ENCODE measurements at regions not wholly inside any gene's neighbourhood (a gene's known extent, or its start where the extent isn't known, plus 50 kb on each side); places are given as distances from the start of the nearest gene placed in this dataset.

- TF ChIP-seq CTCF (IDR thresholded peaks at IDR 0.05; ENCODE audit: low read length) (no peak), EZH2phosphoT487 (IDR thresholded peaks at IDR 0.05; ENCODE audit: low read length) (no peak), EZH2 (optimal IDR thresholded peaks at IDR 0.05; ENCODE audit: low read depth, low read length) (no peak)
- H2AFZ ChIP-seq (ENCODE audit: low read length) = no peak overlapping the region
- no peaks in the 10 kb centered on the region for H3K79me2 ChIP-seq (ENCODE audit: low read length)
- no peak overlapping the region for H3K4me3 ChIP-seq (ENCODE audit: low read length)
- no peak overlapping the region for H3K9ac ChIP-seq (ENCODE audit: low read length)
- H3K4me2 ChIP-seq (ENCODE audit: low read depth, low read length) = no peak overlapping the region
- no peak overlapping the region for H3K27ac ChIP-seq (ENCODE audit: low read length)
- no peaks in the 10 kb centered on the region for H3F3A ChIP-seq (ENCODE audit: insufficient read depth, low read length)
- no peaks in the 10 kb centered on the region for H4K20me1 ChIP-seq (ENCODE audit: insufficient read depth, low read length)
- H3K9me2 ChIP-seq (replicated peaks; ENCODE audit: insufficient read depth, low read length) = no peaks in the 10 kb centered on the region
- H3K4me1 ChIP-seq (ENCODE audit: low read length) = peaks cover 12% of the 10 kb centered on the region
- no peaks in the 10 kb centered on the region for H3K27me3 ChIP-seq (replicated peaks; ENCODE audit: insufficient read depth, low read length)
- H3K36me3 ChIP-seq (replicated peaks; ENCODE audit: insufficient read depth, low read length) = no peaks in the 10 kb centered on the region
- DNase-seq = no peak
- no peaks in the 10 kb centered on the region for H3K9me3 ChIP-seq (replicated peaks; ENCODE audit: insufficient read depth, low read length)
Observed at GRCh38 chr12:100675432-100675831, 101.9 kb downstream of the GAS2L3 start.

GRCh38 chr12:100681074-100681473 is 107.6 kb downstream of the GAS2L3 start:
- H2AFZ ChIP-seq (ENCODE audit: low read length) = no peak overlapping the region
- H3F3A ChIP-seq (ENCODE audit: insufficient read depth, low read length) = no peaks in the 10 kb centered on the region
- no peak for DNase-seq
- H3K27ac ChIP-seq (ENCODE audit: low read length) = no peak overlapping the region
- H3K9me2 ChIP-seq (replicated peaks; ENCODE audit: insufficient read depth, low read length) = no peaks in the 10 kb centered on the region
- H3K36me3 ChIP-seq (replicated peaks; ENCODE audit: insufficient read depth, low read length) = no peaks in the 10 kb centered on the region
- no peaks in the 10 kb centered on the region for H3K27me3 ChIP-seq (replicated peaks; ENCODE audit: insufficient read depth, low read length)
- no peak overlapping the region for H3K4me3 ChIP-seq (ENCODE audit: low read length)
- H3K9me3 ChIP-seq (replicated peaks; ENCODE audit: insufficient read depth, low read length) = no peaks in the 10 kb centered on the region
- no peaks in the 10 kb centered on the region for H3K79me2 ChIP-seq (ENCODE audit: low read length)
- no peak overlapping the region for H3K9ac ChIP-seq (ENCODE audit: low read length)
- TF ChIP-seq EZH2phosphoT487 (IDR thresholded peaks at IDR 0.05; ENCODE audit: low read length) = no peak
- no peak for TF ChIP-seq EZH2 (optimal IDR thresholded peaks at IDR 0.05; ENCODE audit: low read depth, low read length)
- TF ChIP-seq CTCF (IDR thresholded peaks at IDR 0.05; ENCODE audit: low read length) = no peak
- no peak overlapping the region for H3K4me2 ChIP-seq (ENCODE audit: low read depth, low read length)
- H3K4me1 ChIP-seq (ENCODE audit: low read length) = no peaks in the 10 kb centered on the region
- no peaks in the 10 kb centered on the region for H4K20me1 ChIP-seq (ENCODE audit: insufficient read depth, low read length)

- Histone ChIP-seq H3K36me3 (replicated peaks; ENCODE audit: insufficient read depth, low read length) (no peaks in the 10 kb centered on the region), H3K9me2 (replicated peaks; ENCODE audit: insufficient read depth, low read length) (no peaks in the 10 kb centered on the region), H3K4me2 (ENCODE audit: low read depth, low read length) (no peak overlapping the region), H4K20me1 (ENCODE audit: insufficient read depth, low read length) (no peaks in the 10 kb centered on the region), H3K4me3 (ENCODE audit: low read length) (no peak overlapping the region), H2AFZ (ENCODE audit: low read length) (no peak overlapping the region), H3K79me2 (ENCODE audit: low read length) (no peaks in the 10 kb centered on the region), H3K4me1 (ENCODE audit: low read length) (no peaks in the 10 kb centered on the region), H3F3A (ENCODE audit: insufficient read depth, low read length) (no peaks in the 10 kb centered on the region), H3K27me3 (replicated peaks; ENCODE audit: insufficient read depth, low read length) (no peaks in the 10 kb centered on the region), H3K9ac (ENCODE audit: low read length) (no peak overlapping the region), H3K9me3 (replicated peaks; ENCODE audit: insufficient read depth, low read length) (no peaks in the 10 kb centered on the region), H3K27ac (ENCODE audit: low read length) (no peak overlapping the region)
- DNase-seq = no peak
- TF ChIP-seq EZH2phosphoT487 (IDR thresholded peaks at IDR 0.05; ENCODE audit: low read length) (no peak), CTCF (IDR thresholded peaks at IDR 0.05; ENCODE audit: low read length) (no peak), EZH2 (optimal IDR thresholded peaks at IDR 0.05; ENCODE audit: low read depth, low read length) (no peak)
Observed at GRCh38 chr12:100682178-100682577, 108.7 kb downstream of the GAS2L3 start.
